ENCODE measurements at regions not wholly inside any gene's neighbourhood (a gene's known extent, or its start where the extent isn't known, plus 50 kb on each side); places are given as distances from the start of the nearest gene placed in this dataset.
"Not testable (repeated sequence)": the region's sequence is repeated elsewhere in the genome, so short reads cannot be mapped to it uniquely, and the experiment has no call there.

DNA sequence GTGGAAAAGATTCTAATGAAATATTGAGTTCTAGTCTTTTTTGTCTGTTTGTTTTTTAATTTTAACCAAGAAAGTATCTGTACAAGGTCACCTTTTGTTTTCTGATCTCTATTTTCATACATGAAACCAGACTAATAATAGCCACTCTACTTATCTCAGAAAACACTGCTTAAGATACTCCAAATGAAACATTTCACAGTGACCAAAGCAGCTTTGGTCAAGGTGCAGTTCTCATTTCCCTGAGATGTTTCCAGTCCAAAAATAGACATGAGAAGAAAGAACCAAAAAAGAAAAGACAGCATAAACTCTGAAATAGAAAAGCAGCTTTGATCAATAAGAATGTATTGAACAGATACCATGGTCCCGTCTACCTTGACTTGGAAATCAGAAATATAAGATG, 782.8 kb downstream of the RAB28 start:
- DNase-seq (ENCODE audit: low read depth) = no peak

DNA sequence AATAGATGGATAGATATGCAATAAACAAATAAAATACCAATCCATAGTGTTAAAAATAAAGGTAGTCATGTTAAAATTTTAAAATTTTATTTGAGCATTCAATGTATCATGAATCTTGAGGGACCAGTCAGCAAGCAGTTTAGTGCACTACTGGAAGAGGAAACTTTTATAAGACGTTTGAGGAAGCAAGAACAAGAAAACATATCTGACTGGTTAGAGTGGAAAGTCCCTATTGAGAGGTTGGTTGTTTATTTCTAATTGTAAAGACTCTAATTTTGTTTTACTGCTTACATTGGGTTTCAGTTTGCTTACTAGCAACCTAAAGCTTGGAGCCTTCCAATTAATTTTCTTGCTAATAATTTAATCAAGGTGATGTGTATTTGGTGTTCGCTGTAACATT, 786.2 kb downstream of the RAB28 start:
- no peak for DNase-seq (ENCODE audit: low read depth)

DNA sequence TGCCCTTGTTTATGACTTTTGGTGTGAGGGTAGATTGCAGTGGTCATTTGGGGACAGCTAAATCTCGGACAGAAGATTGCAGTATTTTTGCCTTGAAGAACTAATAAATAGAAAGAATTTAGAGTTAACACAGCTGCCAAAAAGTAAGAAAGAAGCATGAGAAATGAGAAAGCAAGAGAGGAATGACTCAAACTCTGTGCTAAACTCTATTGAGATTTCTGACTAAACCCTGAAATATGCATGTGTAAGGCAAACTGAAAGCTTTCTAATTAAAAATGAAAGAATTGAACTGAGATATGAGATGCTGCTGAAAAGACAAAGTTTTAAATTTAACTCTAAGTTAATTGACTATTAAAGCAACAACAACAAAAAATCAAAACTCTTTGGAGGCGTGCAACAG, 791.3 kb downstream of the RAB28 start:
- DNase-seq (ENCODE audit: low read depth) = no peak

DNA sequence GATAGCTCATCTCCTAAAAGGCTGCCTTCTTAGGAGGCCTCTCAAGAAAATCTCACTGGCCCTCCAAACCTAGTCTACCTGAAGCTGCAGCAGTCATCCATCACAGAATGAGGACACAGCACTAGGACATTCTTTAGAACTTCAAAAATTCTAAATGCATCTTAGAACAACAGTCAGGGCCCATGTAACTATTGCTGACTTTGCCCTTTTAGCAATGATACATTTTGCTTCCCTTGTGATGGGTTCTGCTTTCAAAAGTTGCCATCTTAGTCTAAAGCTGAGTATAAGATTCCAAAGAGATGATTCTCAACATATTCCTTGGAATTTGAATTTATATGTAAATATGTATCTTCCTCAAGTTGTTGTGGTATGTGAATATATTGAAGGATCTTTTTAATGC, 793.0 kb downstream of the RAB28 start:
- DNase-seq (ENCODE audit: low read depth) = no peak

DNA sequence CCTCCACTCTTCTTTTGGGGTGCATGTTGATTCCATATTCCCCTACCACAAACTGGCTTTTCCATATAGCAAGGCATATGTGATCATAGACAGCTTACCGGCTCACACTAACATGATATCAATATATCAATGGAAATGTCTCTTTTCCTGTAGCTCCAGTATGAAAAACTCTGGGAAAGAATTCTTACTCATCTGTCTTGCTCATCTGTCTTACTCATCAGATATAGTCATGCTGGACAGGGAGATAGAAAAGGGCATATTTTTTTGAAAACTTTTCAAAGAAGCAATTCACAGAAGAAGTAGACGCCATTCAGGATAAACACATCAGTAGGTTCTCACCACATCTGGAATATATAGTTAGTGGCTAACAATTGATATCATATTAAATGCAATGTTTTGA, 794.7 kb downstream of the RAB28 start:
- DNase-seq (ENCODE audit: low read depth) = no peak

DNA sequence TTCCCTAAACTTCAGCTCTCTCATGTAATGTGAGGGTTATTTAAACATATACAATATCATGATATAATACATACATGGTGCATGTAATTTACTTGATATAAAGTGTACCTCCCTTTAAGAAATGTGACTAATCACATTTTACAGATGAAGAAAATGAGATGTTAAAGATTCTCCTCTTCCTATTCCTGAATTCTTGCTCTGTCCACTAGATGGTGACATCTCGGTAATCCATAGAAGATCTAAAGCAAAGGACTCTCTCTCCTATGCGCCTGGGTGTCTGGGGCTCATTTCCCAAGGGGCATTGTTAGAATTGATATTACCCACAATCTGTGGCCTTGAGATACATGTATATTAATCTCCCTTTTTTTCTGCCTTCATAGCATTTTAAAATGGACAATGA, 804.9 kb downstream of the RAB28 start:
- no peak for DNase-seq (ENCODE audit: low read depth)

DNA sequence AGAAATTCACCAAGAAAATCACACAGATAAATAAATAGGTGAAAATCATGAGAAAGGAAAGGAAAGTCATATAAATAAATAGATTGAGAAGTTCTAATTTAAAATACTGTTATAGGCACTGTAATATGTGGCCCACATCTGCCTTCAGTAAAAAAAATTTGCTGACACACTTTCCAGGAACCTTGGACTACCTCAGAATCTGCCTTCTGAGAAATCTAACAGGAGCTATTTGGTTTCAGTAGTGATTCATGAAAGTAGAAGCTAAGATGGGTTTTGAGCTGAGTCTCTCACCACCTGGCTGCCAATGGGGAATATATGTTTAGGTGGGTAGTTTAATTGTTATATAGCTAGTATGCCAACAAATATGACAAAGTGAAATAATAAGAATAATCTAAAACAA, 810.0 kb downstream of the RAB28 start:
- DNase-seq (ENCODE audit: low read depth) = no peak

DNA sequence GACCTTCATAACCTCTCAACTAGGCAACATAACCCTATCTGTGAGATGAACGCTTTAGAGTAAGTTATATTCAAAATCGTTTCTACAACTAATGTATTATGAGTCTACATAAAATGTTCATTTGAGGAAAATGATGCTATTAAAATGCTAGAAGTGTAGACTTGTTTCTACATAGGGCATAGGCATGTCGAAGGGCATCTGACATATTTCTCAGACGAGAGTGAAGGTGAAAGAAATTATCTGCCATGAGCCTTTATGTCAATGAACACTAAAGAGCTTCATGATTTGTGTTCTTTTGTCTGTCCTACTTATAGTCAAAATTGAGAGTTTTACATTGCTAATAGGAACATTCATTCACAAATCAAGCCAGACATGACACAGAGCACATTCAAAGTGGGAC, 811.8 kb downstream of the RAB28 start:
- DNase-seq (ENCODE audit: low read depth) = no peak

DNA sequence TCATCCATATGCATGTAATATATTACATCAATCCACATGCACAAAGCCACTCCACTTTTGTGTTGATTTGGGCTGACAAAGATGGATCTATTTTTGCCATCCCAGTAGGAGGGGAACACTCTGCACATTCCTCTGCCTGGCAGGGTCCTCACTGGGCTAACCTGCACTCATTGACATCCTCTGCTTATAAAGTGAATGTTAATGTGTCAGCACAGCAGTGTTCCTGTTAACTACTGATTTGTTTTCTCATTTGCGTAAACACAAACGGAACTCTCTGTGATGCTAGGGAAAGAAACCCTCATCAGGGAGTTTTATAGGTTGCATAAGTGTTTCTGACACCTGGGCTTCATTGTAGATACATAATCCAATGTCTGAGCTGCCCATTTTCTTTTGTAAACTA, 826.0 kb downstream of the RAB28 start:
- DNase-seq (ENCODE audit: low read depth) = no peak

DNA sequence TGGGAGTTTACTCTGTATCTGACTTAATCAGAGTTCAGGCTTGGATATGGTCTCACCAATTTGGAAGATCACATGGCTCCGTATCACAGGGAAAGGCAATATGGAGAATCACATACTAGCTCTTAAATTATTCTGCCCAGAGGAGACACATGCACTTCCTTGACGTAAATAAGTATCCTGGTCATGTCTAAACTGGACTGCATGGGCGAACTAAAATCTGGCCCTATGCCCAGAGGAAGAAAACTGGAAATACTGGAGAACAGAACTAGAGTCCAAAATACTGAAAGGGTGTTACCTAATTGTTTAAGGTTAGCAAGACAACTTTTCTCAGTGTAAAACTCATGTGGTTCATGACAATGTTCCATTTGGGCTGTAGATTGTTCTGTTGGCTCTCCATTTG, 832.3 kb downstream of the RAB28 start:
- no peak for DNase-seq (ENCODE audit: low read depth)

DNA sequence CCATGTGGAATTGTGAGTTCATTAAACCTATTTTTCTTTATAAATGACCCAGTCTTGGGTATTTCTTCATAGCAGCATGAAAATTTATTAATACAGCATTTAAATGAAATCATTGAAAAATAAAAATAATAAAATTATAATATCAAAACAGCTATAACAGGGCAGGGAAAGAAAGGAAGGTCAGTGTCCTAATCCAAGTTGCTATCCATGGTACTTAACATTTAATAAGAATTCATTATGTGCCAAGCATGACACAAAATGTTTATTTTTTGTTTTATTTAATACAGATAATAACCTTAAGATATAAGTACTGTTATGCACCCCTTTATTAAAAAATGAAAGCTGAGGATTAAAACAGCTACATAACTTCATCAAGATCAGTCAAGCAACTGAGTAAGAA, 838.4 kb downstream of the RAB28 start:
- DNase-seq (ENCODE audit: low read depth) = no peak

DNA sequence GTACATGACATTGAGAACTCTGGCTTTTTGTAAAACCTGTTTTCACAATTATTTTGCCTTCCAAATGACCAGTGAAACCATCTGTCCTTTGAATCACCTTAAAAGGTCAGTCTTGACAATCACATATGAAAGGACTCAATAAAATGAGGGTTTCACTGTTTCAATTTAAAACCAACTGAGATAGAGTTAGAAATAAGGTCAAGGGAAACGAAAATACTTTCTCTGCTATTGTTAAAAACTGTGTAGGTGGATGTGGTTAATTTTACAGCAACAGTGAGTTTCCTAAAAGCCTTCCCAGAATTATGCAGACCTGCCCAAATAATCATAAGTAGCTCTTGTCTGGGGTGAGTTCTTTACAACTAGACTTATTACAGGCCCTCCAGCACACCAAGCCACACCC, 839.9 kb downstream of the RAB28 start:
- DNase-seq (ENCODE audit: low read depth) = no peak

DNA sequence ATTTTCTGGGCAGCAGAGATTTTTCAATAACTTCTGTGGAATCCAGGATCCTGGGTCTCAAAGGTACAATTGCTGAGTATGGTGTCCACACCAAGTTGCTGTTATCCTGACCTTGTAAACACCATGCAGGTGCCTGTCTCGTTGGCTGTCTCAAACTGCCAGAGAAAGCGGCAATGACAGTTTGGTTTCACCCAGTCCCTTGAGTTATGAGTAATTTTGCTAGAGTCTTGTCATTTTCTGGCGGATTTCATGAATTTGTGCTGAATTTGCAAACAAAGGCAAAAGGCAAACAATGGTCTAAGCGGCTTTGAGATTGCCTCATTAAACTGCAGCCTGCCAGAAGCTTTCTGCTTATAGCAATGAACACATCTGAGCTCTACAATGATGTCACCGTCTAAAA, 847.9 kb downstream of the RAB28 start:
- DNase-seq (ENCODE audit: low read depth) = no peak

DNA sequence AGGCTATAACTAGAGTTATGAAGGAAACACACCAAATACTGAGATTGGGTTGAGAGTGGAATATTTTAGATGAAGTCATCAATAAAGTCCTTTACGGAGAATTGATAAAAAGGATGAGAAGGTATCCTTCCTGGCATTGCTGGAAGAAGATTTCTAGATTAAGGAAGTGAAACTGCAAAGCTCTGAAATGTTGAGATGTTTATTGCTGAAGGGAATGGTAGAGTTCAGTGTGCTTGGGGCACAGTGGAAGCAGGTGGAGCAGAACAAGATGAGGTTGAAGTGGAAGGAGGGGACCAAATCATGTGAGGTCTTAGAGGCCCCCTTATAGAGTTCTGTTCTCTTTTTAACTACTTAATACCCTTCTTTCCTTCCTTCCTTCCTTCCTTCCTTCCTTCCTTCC, 848.5 kb downstream of the RAB28 start:
- DNase-seq (ENCODE audit: low read depth) = no peak

DNA sequence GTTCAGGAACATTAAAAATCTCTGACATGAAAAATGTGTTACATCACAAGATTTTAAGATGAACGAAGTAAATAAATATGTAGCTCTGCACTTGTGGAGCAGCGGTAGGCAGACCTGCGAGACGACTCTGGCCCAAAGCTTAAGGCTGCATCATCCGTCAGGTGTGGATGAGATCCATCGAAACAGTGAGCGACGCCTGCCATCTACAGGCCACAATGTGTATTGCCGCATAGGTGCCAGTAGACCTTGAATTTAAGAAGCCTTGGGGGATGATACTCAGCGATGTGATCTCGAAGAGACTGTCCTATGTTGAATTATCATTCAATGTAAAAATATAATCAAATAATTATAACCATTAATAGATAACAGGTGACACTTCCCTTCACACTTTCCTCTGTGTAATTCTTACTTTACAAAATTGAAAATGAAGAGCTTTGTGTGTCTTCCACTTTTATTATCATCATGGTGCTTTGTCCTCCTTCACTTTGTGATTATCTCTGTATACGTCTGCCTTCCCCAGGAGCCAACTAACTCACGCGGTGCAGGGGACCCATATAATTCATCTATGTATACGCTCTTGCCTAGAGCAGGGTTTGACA, 851.0 kb downstream of the RAB28 start:
- DNase-seq (ENCODE audit: low read depth) = peak; percentile 41

DNA sequence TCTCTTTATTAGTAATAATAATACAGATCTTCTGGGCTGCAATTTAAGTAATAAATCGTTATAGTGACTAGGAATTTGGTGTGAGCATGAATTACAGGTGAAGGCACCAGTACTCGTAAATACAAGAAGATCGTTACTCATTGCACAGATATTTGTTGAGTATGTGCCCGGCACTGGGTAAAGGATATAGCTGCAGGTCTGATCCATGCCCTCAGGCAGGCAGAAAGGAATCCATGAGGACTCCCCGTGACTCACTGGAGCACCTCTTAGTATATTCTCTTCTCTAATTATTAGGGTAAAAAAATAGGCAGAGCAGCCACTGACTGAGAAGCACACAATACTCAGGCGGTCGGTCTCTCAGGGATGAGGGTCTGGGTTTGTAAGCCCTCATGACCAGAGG, 868.3 kb downstream of the RAB28 start:
- no peak for DNase-seq (ENCODE audit: low read depth)

DNA sequence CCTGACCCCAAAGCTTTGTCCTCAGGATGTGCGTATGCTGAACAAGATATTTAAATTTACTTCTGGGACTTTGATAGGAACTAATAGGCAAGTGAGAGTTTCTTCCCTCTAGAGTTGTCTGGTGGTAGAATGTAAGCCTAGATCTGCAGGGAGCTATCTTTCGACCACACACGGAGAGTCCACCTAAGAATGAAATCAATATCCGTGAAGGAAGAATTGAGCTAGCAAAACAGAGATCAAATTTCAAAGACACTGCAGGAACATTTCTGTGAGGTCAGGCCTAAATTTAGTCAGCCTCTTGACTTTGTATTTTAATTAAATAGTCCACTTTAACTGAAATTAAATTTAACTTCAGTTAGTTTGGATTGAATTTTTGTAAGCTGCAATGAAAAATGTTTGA, 871.3 kb downstream of the RAB28 start:
- no peak for DNase-seq (ENCODE audit: low read depth)

DNA sequence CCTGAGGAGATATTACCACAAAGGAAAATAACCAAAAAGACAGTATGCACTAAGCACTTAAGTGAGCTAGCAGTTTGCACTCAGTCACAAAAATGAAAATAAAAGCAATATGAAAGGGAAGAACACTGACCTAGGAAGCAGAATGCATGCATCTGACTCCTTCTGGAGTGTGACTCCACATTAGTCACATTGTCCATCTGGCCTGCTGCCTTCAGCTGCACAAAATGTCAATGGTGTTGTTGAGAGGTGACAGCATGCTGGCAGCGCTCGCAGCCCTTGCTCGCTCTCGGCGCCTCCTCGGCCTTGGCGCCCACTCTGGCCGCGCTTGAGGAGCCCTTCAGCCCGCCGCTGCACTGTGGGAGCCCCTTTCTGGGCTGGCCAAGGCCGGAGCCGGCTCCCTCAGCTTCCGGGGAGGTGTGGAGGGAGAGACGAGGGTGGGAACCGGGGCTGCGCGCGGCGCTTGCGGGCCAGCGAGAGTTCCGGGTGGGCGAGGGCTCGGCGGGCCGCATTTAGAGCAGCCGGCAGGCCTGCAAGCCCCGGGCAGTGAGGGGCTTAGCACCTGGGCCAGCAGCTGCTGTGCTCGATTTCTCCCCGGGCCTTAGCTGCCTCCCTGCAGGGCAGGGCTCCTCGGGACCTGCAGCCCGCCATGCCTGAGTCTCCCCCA, 874.8 kb downstream of the RAB28 start:
- DNase-seq (ENCODE audit: low read depth) = not testable (repeated sequence)

DNA sequence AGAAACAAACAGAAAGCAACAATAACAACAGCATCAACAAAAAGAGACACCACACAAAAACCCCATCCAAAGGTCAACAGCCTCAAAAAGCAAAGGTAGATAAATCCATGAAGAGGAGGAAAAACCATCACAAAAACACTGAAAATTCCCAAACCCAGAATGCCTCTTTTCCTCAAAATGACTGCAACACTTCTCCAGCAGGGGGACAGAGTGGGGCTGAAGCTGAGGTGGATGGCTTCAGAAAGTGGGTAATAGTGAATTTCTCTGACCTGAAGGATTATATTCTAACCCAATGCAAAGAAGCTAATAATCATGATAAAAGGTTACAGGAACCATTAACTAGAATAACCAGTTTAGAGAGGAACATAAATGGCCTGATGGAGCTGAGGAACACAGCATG, 888.2 kb downstream of the RAB28 start:
- DNase-seq (ENCODE audit: low read depth) = no peak

DNA sequence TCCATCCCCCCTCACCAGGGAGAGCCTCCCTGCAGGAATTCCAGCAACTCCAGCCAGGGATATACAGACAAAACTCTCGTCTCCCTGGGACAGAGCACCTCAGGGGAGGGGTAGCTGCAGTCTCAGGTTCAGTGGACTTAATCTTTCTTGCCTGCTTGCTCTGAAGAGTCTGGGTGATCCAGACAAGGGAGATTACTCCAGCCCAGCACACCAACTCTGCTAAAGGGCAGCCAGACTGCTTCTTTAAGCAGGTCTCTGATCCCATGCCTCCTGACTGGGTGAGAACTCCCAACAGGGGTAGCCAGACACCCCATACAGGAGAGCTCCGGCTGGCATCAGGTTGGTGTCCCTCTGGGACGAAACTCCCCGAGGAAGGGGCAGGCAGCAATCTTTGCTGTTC, 888.7 kb downstream of the RAB28 start:
- DNase-seq (ENCODE audit: low read depth) = no peak

DNA sequence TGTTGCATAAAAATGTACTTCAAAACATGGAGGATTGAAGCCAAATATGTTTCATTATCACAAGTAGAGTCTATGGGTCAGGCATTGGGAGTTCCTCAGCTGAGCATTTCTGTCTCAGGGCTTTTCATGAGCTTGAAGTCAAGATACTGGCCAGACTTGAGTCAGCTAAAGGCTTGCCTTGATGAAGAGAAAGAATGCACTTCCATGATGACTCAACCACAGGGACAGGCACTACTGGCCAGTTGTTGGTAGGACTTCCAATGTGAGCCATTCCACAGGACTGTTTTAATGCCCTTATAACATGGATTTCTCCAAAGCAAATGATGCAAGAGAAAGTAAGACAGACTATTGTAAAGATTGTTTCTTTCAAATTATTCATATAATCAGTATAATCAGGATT, 895.6 kb downstream of the RAB28 start:
- no peak for DNase-seq (ENCODE audit: low read depth)

DNA sequence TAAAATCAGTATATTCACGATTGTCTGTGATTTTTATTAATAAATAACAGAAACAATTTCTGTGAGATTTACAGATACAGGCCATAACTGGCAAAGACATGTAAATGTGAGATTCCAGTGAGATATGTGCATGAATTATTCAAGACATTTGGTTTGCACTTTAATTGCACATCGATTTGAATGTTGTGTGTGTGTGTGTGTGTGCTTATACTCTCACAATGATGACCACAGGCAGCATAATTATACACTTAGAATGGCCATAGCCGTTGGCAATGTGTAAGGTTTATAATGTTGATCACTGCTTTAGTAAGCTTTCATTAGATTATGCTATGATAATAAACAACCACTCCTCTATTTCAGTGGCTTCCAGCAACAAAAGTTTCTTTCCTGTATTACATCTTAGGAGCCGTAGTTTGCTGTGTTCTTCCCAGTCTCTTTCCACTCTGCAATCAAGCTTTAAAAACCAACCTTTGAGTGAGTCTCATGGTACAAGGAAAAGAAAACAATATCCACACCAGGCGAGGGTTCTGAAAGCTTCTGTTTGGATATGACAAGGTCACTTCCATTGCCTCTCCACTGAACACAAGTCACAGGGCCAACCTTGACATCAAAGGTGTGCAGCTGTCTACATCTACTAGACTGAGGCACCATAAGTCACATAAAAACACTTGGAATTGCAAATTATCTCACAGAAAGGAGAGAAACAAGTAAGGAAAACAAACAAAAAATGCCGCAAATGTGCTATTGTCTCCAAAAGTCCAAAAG, 897.7 kb downstream of the RAB28 start:
- no peak for DNase-seq (ENCODE audit: low read depth)

DNA sequence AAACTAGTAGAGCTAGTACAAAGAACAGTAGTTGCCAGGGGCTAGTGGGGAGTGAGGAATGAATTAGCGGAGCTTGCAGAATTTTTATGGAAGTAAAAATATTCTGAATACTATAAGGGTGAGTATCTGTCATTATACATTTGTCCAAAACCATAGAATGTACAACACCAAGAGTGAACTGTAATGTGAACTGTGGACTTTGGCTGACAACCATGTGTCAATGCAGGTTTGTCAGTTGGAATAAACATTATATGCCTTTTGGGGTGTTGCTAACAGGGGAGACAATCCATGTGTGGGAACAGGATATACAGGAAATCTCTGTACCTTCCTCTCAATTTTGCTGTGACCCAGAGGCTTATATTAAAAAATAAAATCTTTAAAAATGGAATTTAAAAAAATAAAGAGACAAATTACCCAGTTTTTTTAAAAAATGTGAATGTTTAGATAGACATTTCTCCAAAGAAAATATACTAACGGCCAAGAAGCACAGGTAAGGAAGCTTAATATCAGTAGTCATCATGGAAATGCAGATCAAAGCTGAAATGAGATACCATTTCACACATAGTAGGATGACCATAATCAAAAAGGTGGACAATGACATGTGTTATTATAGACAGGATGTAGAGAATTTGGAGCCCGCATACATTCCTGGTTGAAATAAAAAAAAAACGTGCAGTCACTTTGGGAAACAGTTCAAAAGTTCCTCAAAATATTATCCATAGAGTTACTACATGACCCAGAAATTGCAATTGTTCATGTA, 899.8 kb downstream of the RAB28 start:
- no peak for DNase-seq (ENCODE audit: low read depth)

All from RPMI7951 (cell line).